Effector memory CD4-positive, alpha-beta T cell (primary cell): ENCODE measurements at regions not wholly inside any gene's neighbourhood (a gene's known extent, or its start where the extent isn't known, plus 50 kb on each side); places are given as distances from the start of the nearest gene placed in this dataset.

Experiments
- DNase-seq, 3 donors: peaks; one replicate each; pipeline ENCODE4 v3.0.0-alpha.2; 2020
- H3K27ac ChIP-seq: 2 replicates; pipeline ENCODE4 v1.7.0; 2013; ENCODE audit warnings: mild to moderate bottlenecking, low read length, moderate library complexity; ENCODE audit not compliant: insufficient read depth, poor library complexity, severe bottlenecking
- H3K27me3 ChIP-seq: replicated peaks from 2 replicates; pipeline ENCODE4 v1.7.0; 2013; ENCODE audit warnings: mild to moderate bottlenecking, low read length; ENCODE audit not compliant: insufficient read depth, control insufficient read depth, poor library complexity, severe bottlenecking
- H3K36me3 ChIP-seq: 2 replicates; pipeline ENCODE4 v1.7.0; 2013; ENCODE audit warnings: mild to moderate bottlenecking, low read length, moderate library complexity; ENCODE audit not compliant: control insufficient read depth, insufficient read depth
- H3K4me1 ChIP-seq: 2 replicates; pipeline ENCODE4 v1.7.0; 2013; ENCODE audit warnings: low read length, mild to moderate bottlenecking; ENCODE audit not compliant: control insufficient read depth, insufficient read depth, poor library complexity, severe bottlenecking
- H3K4me3 ChIP-seq: 2 replicates; pipeline ENCODE4 v1.7.0; 2013; ENCODE audit warnings: low read length, low read depth, mild to moderate bottlenecking; ENCODE audit not compliant: insufficient read depth, poor library complexity, severe bottlenecking
- H3K9me3 ChIP-seq: 2 replicates; pipeline ENCODE4 v1.7.0; 2013; ENCODE audit warnings: mild to moderate bottlenecking, low read length, moderate library complexity; ENCODE audit not compliant: control insufficient read depth

- H3K9me3 ChIP-seq: no peaks in the 10 kb centered on the region
- H3K27ac ChIP-seq: no peak overlapping the region
- peaks cover 10% of the 10 kb centered on the region for H3K27me3 ChIP-seq
Measured at GRCh38 chr12:30820406-30820946, 65.7 kb upstream of the CAPRIN2 start.

GRCh38 chr12:30818562-30818961, 63.8 kb upstream of the CAPRIN2 start:
- H3K27me3 ChIP-seq: peaks cover 5% of the 10 kb centered on the region
- DNase-seq: no peak
- no peaks in the 10 kb centered on the region for H3K9me3 ChIP-seq
- H3K4me3 ChIP-seq: no peak overlapping the region
- H3K27ac ChIP-seq: no peak overlapping the region
- H3K36me3 ChIP-seq: no peaks in the 10 kb centered on the region
- H3K4me1 ChIP-seq: no peaks in the 10 kb centered on the region

More at GRCh38 chr12:30820406-30820946, 65.7 kb upstream of the CAPRIN2 start:
- Histone ChIP-seq H3K36me3 (no peaks in the 10 kb centered on the region), H3K4me1 (no peaks in the 10 kb centered on the region), H3K4me3 (no peak overlapping the region)
- DNase-seq: no peak

- Histone ChIP-seq H3K27ac (no peak overlapping the region), H3K36me3 (no peaks in the 10 kb centered on the region), H3K27me3 (no peaks in the 10 kb centered on the region), H3K4me1 (no peaks in the 10 kb centered on the region), H3K9me3 (no peaks in the 10 kb centered on the region), H3K4me3 (no peak overlapping the region)
- no peak for DNase-seq
Measured at GRCh38 chr12:30816742-30817465, 62.2 kb upstream of the CAPRIN2 start.

GRCh38 chr12:30814295-30814655, 59.5 kb upstream of the CAPRIN2 start:
- Histone ChIP-seq H3K4me1 (no peaks in the 10 kb centered on the region), H3K27ac (no peak overlapping the region), H3K4me3 (no peak overlapping the region), H3K36me3 (no peaks in the 10 kb centered on the region), H3K9me3 (no peaks in the 10 kb centered on the region), H3K27me3 (no peaks in the 10 kb centered on the region)
- DNase-seq: no peak

- Histone ChIP-seq H3K27ac (no peak overlapping the region), H3K9me3 (no peaks in the 10 kb centered on the region), H3K36me3 (no peaks in the 10 kb centered on the region), H3K27me3 (no peaks in the 10 kb centered on the region), H3K4me1 (no peaks in the 10 kb centered on the region), H3K4me3 (no peak overlapping the region)
- DNase-seq: no peak
Measured at GRCh38 chr12:30813525-30814294, 59.0 kb upstream of the CAPRIN2 start.

- no peak overlapping the region for H3K4me3 ChIP-seq
- no peaks in the 10 kb centered on the region for H3K9me3 ChIP-seq
- DNase-seq: no peak
Measured at GRCh38 chr12:30811966-30812365, 57.2 kb upstream of the CAPRIN2 start.

GRCh38 chr12:30810918-30811317, 56.2 kb upstream of the CAPRIN2 start:
- no peak for DNase-seq
- Histone ChIP-seq H3K4me3 (no peak overlapping the region), H3K4me1 (no peaks in the 10 kb centered on the region), H3K9me3 (no peaks in the 10 kb centered on the region), H3K27ac (no peak overlapping the region), H3K36me3 (no peaks in the 10 kb centered on the region), H3K27me3 (no peaks in the 10 kb centered on the region)

More at GRCh38 chr12:30811966-30812365, 57.2 kb upstream of the CAPRIN2 start:
- H3K36me3 ChIP-seq: no peaks in the 10 kb centered on the region
- no peaks in the 10 kb centered on the region for H3K27me3 ChIP-seq
- no peak overlapping the region for H3K27ac ChIP-seq
- no peaks in the 10 kb centered on the region for H3K4me1 ChIP-seq

- no peak for DNase-seq
- Histone ChIP-seq H3K27ac (no peak overlapping the region), H3K27me3 (no peaks in the 10 kb centered on the region), H3K4me3 (no peak overlapping the region), H3K36me3 (no peaks in the 10 kb centered on the region), H3K9me3 (no peaks in the 10 kb centered on the region), H3K4me1 (no peaks in the 10 kb centered on the region)
Measured at GRCh38 chr12:30807695-30808034, 52.9 kb upstream of the CAPRIN2 start.

- H3K36me3 ChIP-seq: no peaks in the 10 kb centered on the region
- no peak overlapping the region for H3K4me3 ChIP-seq
- H3K4me1 ChIP-seq: no peaks in the 10 kb centered on the region
- DNase-seq: no peak
- H3K27me3 ChIP-seq: no peaks in the 10 kb centered on the region
- no peak overlapping the region for H3K27ac ChIP-seq
- no peaks in the 10 kb centered on the region for H3K9me3 ChIP-seq
Measured at GRCh38 chr12:30806989-30807694, 52.4 kb upstream of the CAPRIN2 start.

- H3K27ac ChIP-seq: no peak overlapping the region
- H3K4me3 ChIP-seq: no peak overlapping the region
- no peaks in the 10 kb centered on the region for H3K36me3 ChIP-seq
- no peaks in the 10 kb centered on the region for H3K4me1 ChIP-seq
- no peaks in the 10 kb centered on the region for H3K27me3 ChIP-seq
- no peak for DNase-seq
- no peaks in the 10 kb centered on the region for H3K9me3 ChIP-seq
Measured at GRCh38 chr12:30805959-30806358, 51.2 kb upstream of the CAPRIN2 start.
